ENCODE measurements at regions not wholly inside any gene's neighbourhood (a gene's known extent, or its start where the extent isn't known, plus 50 kb on each side); places are given as distances from the start of the nearest gene placed in this dataset.

- TF ChIP-seq CTCF (IDR thresholded peaks at IDR 0.05; ENCODE audit: insufficient read depth, low read length) (no peak), POLR2AphosphoS5 (IDR thresholded peaks at IDR 0.05; ENCODE audit: low read depth) (no peak), GABPA (IDR thresholded peaks at IDR 0.05; ENCODE audit: low read depth) (no peak)
Measured at GRCh38 chr13:88764103-88764502, 1092.9 kb downstream of the SLITRK5 start.
